HepG2 (cell line): ENCODE measurements at regions not wholly inside any gene's neighbourhood (a gene's known extent, or its start where the extent isn't known, plus 50 kb on each side); places are given as distances from the start of the nearest gene placed in this dataset.

ENCODE experiments used
- ATAC-seq: fragments of 200-7000 bp; cut with Tn5 transposase; 3 replicates; pipeline ENCODE4 v1.9.1; 2020; ENCODE audit warnings: mild to moderate bottlenecking, moderate library complexity
- BruUV-seq: library from RNA; stranded (reverse); fragments of 400-500 nt; replicated peaks from 2 replicates; lab custom pipeline; 2021; lab: Mats Ljungman, UMichigan
- CTCF ChIA-PET: fragments of 300-600 bp; formaldehyde crosslinking; extraction: SDS; loops from one replicate; lab custom pipeline; 2021; ENCODE audit warnings: low total read pairs, inconsistent platforms, low intra/inter-chr PET ratio; lab: Yijun Ruan, JAX
- POLR2A ChIA-PET: fragments of 350-600 bp; sonication (Branson Sonifier 250); formaldehyde crosslinking; loops from one replicate; lab custom pipeline; 2020; ENCODE audit warnings: antibody characterized with exemption, inconsistent platforms; lab: Yijun Ruan, JAX
- DNase-seq: peaks from one replicate; pipeline ENCODE4 v3.0.0-alpha.2; 2015; ENCODE audit warnings: low spot score
- FAIRE-seq: peaks from 3 replicates; lab custom pipeline; 2011; peaks lifted over from hg19 to GRCh38; lab: Jason Lieb, UNC
- H2AFZ ChIP-seq: one replicate; pipeline ENCODE4 v1.6.1; 2011; ENCODE audit warnings: low read length, inconsistent platforms
- H3K27ac ChIP-seq: fragments of 300-600 bp; 3 replicates; pipeline ENCODE4 v1.8.0; 2011; ENCODE audit warnings: mixed run types, mild to moderate bottlenecking, mixed read lengths, low read length, inconsistent platforms; ENCODE audit not compliant: insufficient read depth; ENCODE audit errors: extremely low read length
- H3K27me3 ChIP-seq, 2 experiments: fragments of 200-600 bp in 1 of 2; 2 replicates in 1 of 2; 3 replicates in 1 of 2; pipeline versions ENCODE4 v1.6.0 to v1.8.0; 2011; ENCODE audit warnings: low read length in 2 of 2, mild to moderate bottlenecking in 2 of 2, moderate library complexity in 2 of 2, inconsistent platforms in 1 of 2; ENCODE audit not compliant: insufficient read depth in 2 of 2, control insufficient read depth in 1 of 2
- H3K36me3 ChIP-seq, 2 experiments: fragments of 200-600 bp in 1 of 2; replicated peaks in 1 of 2; 2 replicates in 1 of 2; 3 replicates in 1 of 2; pipeline versions ENCODE4 v1.5.1 to v1.8.0; 2011; ENCODE audit warnings: low read length in 2 of 2, inconsistent platforms in 1 of 2; ENCODE audit not compliant: insufficient read depth in 2 of 2, control insufficient read depth in 1 of 2
- H3K4me1 ChIP-seq: 2 replicates; pipeline ENCODE4 v1.5.1; 2012; ENCODE audit warnings: low read length, inconsistent platforms; ENCODE audit not compliant: insufficient read depth
- H3K4me2 ChIP-seq: 2 replicates; pipeline ENCODE4 v1.6.0; 2011; ENCODE audit warnings: low read depth, low read length, inconsistent platforms
- H3K4me3 ChIP-seq, 3 experiments: fragments of 200-600 bp in 1 of 3; sonication (generic), shearing (Covaris generic) in 1 of 3; replicated peaks in 1 of 3; 2 replicates each; pipeline ENCODE4 v1.5.1; 2011 to 2016; ENCODE audit warnings: low read length in 3 of 3, inconsistent platforms in 2 of 3, low read depth in 2 of 3, mild to moderate bottlenecking in 2 of 3, control low read depth in 1 of 3, mixed read lengths in 1 of 3; ENCODE audit not compliant: insufficient read depth in 1 of 3
- H3K79me2 ChIP-seq: one replicate; pipeline ENCODE4 v1.6.1; 2011; ENCODE audit warnings: low read length, inconsistent platforms; ENCODE audit not compliant: insufficient read depth
- H3K9ac ChIP-seq: 2 replicates; pipeline ENCODE4 v1.6.0; 2011; ENCODE audit warnings: mild to moderate bottlenecking, low read depth, low read length, inconsistent platforms; ENCODE audit not compliant: insufficient read depth
- H3K9me3 ChIP-seq: 2 replicates; pipeline ENCODE4 v1.5.1; 2012; ENCODE audit warnings: mild to moderate bottlenecking, low read length
- H4K20me1 ChIP-seq: 2 replicates; pipeline ENCODE4 v1.6.0; 2011; ENCODE audit warnings: inconsistent platforms, mild to moderate bottlenecking, low read length, moderate library complexity; ENCODE audit not compliant: insufficient read depth
- AGO2 ChIP-seq: fragments of 200-400 bp; formaldehyde crosslinking; optimal IDR thresholded peaks from 2 replicates; pipeline ENCODE3; 2017; ENCODE audit warnings: mild to moderate bottlenecking, low read depth, low read length, moderate library complexity
- ARNTL ChIP-seq: sonication (generic); formaldehyde crosslinking; IDR thresholded peaks from 2 replicates; pipeline ENCODE4 v1.4.0; 2020; ENCODE audit warnings: mild to moderate bottlenecking, missing genetic modification reagents
- GFI1 ChIP-seq: sonication (generic); formaldehyde crosslinking; IDR thresholded peaks from 2 replicates; pipeline ENCODE4 v1.5.0; 2020; ENCODE audit warnings: missing genetic modification reagents, mild to moderate bottlenecking, borderline replicate concordance
- HMGA1 ChIP-seq: sonication (generic); formaldehyde crosslinking; conservative IDR thresholded peaks from 2 replicates; pipeline ENCODE4 v1.4.0; 2020; ENCODE audit warnings: missing genetic modification reagents
- JUND ChIP-seq: sonication (generic); formaldehyde crosslinking; IDR thresholded peaks from 2 replicates; pipeline ENCODE4 v1.8.0; 2022; ENCODE audit warnings: mild to moderate bottlenecking, missing genetic modification reagents
- KDM4B ChIP-seq: sonication (generic); formaldehyde crosslinking; IDR thresholded peaks from 2 replicates; pipeline ENCODE4 v1.4.0; 2020; ENCODE audit warnings: missing genetic modification reagents
- SALL2 ChIP-seq: sonication (generic); formaldehyde crosslinking; IDR thresholded peaks from 2 replicates; pipeline ENCODE4 v1.8.1; 2023; ENCODE audit warnings: mild to moderate bottlenecking, missing genetic modification reagents, inconsistent platforms
- SPEN ChIP-seq: sonication (generic); formaldehyde crosslinking; IDR thresholded peaks from 2 replicates; pipeline ENCODE4 v1.5.1; 2020; ENCODE audit warnings: low read depth, mild to moderate bottlenecking, missing genetic modification reagents
- ZBTB8A ChIP-seq: sonication (generic); formaldehyde crosslinking; IDR thresholded peaks from 2 replicates; pipeline ENCODE4 v1.4.0; 2020; ENCODE audit warnings: mild to moderate bottlenecking, low read depth, missing genetic modification reagents, borderline replicate concordance
- ZNF670 ChIP-seq: sonication (generic); formaldehyde crosslinking; IDR thresholded peaks from 2 replicates; pipeline ENCODE4 v1.8.0; 2022; ENCODE audit warnings: mild to moderate bottlenecking, missing genetic modification reagents, borderline replicate concordance
- ZNF747 ChIP-seq: sonication (generic); formaldehyde crosslinking; IDR thresholded peaks from 2 replicates; pipeline ENCODE4 v1.8.1; 2023; ENCODE audit warnings: missing genetic modification reagents, mild to moderate bottlenecking, borderline replicate concordance
- ZNF800 ChIP-seq: sonication (generic); formaldehyde crosslinking; IDR thresholded peaks from 2 replicates; pipeline ENCODE4 v1.4.0; 2020; ENCODE audit warnings: missing genetic modification reagents
- WGBS: methylation state at CpG from one replicate; pipeline ENCODE4 v1.1.6; 2017; ENCODE audit warnings: low lambda C conversion rate; 5-methylcytosine and 5-hydroxymethylcytosine counted together
- in situ Hi-C: cut with HindIII; loops from 2 replicates; pipeline ENCODE4 v1.10.0; 2017; ENCODE audit warnings: low pct_unique_long_range_greater_than_20kb; ENCODE audit not compliant: extremely low pct_ligation_motif_present
- intact Hi-C: fragments of 100-400 bp; cut with micrococcal nuclease; formaldehyde crosslinking; loops from one replicate; pipeline ENCODE4 v1.10.0; 2022; ENCODE audit not compliant: unreplicated experiment
- TF ChIP-seq, protein P1 (sequence below): sonication (generic); formaldehyde crosslinking; IDR thresholded peaks from 2 replicates; pipeline ENCODE4 v1.5.1; 2020; ENCODE audit warnings: missing genetic modification reagents, mild to moderate bottlenecking, borderline replicate concordance
- TF ChIP-seq, protein P2 (sequence below): sonication (generic); formaldehyde crosslinking; IDR thresholded peaks from 2 replicates; pipeline ENCODE4 v1.4.0; 2020; ENCODE audit warnings: missing genetic modification reagents, borderline replicate concordance

GRCh38 chrX:16491461-16491860 is 158.5 kb upstream of the S100G start:
- ChIA-PET POLR2A (no interaction called here), CTCF (no interaction called here)
- Histone ChIP-seq H3K79me2 (no peaks in the 10 kb centered on the region), H2AFZ (no peak overlapping the region), H3K9me3 (no peaks in the 10 kb centered on the region), H3K4me2 (no peak overlapping the region), H3K4me3 (no peak overlapping the region), H3K27ac (no peak overlapping the region), H3K36me3 (no peaks in the 10 kb centered on the region), H3K4me1 (no peaks in the 10 kb centered on the region), H3K27me3 (no peaks in the 10 kb centered on the region), H3K9ac (no peak overlapping the region), H4K20me1 (no peaks in the 10 kb centered on the region)
- intact Hi-C loops (no loop called here), in situ Hi-C loops (no loop called here)
- no CpG with 5 or more reads among the region's 1 CpG for WGBS
- no peak for TF ChIP-seq GFI1 (CRISPR knock-in tag)
- no peak for TF ChIP-seq ARNTL (CRISPR knock-in tag)
- no peak for TF ChIP-seq KDM4B (CRISPR knock-in tag)
- no peak for TF ChIP-seq HMGA1 (CRISPR knock-in tag)
- no peak for TF ChIP-seq ZNF670
- TF ChIP-seq SPEN (CRISPR knock-in tag): no peak
- TF ChIP-seq SALL2 (CRISPR knock-in tag): no peak
- no peak for FAIRE-seq
- no TSS peak for BruUV-seq
- DNase-seq: no peak
- ATAC-seq: no peak

DNA sequence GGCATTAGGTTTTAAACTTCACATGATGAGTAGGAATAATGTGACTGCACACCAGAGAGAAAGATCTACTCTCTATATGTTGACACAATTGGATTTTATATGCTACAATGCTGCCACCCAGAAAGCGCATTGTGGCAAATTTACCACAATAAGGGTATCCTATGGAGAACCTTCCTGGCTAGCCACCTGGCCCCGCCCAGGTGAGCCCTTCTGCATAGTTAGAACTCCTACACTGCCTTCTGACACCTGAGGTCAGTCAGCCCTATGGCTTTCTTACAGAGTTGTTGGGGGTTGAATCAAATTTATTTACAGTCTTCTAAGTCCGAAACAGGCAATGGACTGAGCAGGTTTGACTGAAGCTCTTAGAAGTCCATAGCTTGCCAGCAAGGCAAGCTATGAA is 153.8 kb upstream of the S100G start:
- DNase-seq (no peak), ATAC-seq (no peak), FAIRE-seq (no peak)
- Histone ChIP-seq H3K36me3 (no peaks in the 10 kb centered on the region), H3K9me3 (no peaks in the 10 kb centered on the region), H3K4me1 (no peaks in the 10 kb centered on the region), H3K27ac (no peak overlapping the region), H3K79me2 (no peaks in the 10 kb centered on the region), H3K9ac (no peak overlapping the region), H3K4me2 (no peak overlapping the region), H4K20me1 (no peaks in the 10 kb centered on the region), H2AFZ (no peak overlapping the region), H3K4me3 (no peak overlapping the region), H3K27me3 (no peaks in the 10 kb centered on the region)
- 80% methylated on average over 1 of the region's 3 CpGs for WGBS
- CTCF ChIA-PET: no interaction called here
- intact Hi-C loops (no loop called here), in situ Hi-C loops (no loop called here)
- no TSS peak for BruUV-seq
- POLR2A ChIA-PET: no interaction called here
- TF ChIP-seq, protein P1, sequence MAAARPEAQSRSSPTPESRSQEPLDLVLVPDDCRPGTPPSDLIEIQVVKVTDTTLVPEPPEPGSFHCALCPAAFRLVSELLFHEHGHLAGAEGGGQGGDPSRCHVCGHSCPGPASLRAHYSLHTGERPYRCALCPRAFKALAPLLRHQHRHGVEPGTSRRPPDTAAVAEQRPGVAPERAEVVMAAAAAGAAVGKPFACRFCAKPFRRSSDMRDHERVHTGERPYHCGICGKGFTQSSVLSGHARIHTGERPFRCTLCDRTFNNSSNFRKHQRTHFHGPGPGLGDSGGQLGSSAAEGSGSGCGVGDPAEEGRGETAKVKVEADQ (CRISPR knock-in tag): no peak
- TF ChIP-seq ZNF800 (CRISPR knock-in tag) (no peak), JUND (CRISPR knock-in tag) (no peak), AGO2 (no peak), ZNF747 (CRISPR knock-in tag) (no peak), ZBTB8A (CRISPR knock-in tag) (no peak)
- TF ChIP-seq, protein P2, sequence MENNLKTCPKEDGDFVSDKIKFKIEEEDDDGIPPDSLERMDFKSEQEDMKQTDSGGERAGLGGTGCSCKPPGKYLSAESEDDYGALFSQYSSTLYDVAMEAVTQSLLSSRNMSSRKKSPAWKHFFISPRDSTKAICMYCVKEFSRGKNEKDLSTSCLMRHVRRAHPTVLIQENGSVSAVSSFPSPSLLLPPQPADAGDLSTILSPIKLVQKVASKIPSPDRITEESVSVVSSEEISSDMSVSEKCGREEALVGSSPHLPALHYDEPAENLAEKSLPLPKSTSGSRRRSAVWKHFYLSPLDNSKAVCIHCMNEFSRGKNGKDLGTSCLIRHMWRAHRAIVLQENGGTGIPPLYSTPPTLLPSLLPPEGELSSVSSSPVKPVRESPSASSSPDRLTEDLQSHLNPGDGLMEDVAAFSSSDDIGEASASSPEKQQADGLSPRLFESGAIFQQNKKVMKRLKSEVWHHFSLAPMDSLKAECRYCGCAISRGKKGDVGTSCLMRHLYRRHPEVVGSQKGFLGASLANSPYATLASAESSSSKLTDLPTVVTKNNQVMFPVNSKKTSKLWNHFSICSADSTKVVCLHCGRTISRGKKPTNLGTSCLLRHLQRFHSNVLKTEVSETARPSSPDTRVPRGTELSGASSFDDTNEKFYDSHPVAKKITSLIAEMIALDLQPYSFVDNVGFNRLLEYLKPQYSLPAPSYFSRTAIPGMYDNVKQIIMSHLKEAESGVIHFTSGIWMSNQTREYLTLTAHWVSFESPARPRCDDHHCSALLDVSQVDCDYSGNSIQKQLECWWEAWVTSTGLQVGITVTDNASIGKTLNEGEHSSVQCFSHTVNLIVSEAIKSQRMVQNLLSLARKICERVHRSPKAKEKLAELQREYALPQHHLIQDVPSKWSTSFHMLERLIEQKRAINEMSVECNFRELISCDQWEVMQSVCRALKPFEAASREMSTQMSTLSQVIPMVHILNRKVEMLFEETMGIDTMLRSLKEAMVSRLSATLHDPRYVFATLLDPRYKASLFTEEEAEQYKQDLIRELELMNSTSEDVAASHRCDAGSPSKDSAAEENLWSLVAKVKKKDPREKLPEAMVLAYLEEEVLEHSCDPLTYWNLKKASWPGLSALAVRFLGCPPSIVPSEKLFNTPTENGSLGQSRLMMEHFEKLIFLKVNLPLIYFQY (CRISPR knock-in tag): no peak
